Kidney (tissue), 13 donors: ENCODE measurements at regions not wholly inside any gene's neighbourhood (a gene's known extent, or its start where the extent isn't known, plus 50 kb on each side); places are given as distances from the start of the nearest gene placed in this dataset.

Experiments used
- DNase-seq, 5 donors: peaks; one replicate each; pipeline ENCODE4 v3.0.0-alpha.2; 2013 to 2020
- FAIRE-seq: peaks from 2 replicates; lab custom pipeline; 2012; peaks lifted over from hg19 to GRCh38; lab: Jason Lieb, UNC
- H3K27ac ChIP-seq, 2 donors: one replicate each; pipeline ENCODE4 v1.7.0; 2013; ENCODE audit warnings: low read depth in 2 of 2, low read length in 2 of 2, inconsistent platforms in 1 of 2
- H3K27me3 ChIP-seq: one replicate; pipeline ENCODE4 v1.7.1; 2013; ENCODE audit warnings: low read length, inconsistent platforms; ENCODE audit not compliant: control insufficient read depth, insufficient read depth
- H3K36me3 ChIP-seq, 3 donors: one replicate each; pipeline versions ENCODE4 v1.7.0 to v1.7.1; 2013; ENCODE audit warnings: low read length in 3 of 3, control low read depth in 1 of 3, inconsistent platforms in 1 of 3; ENCODE audit not compliant: insufficient read depth in 3 of 3, control insufficient read depth in 2 of 3
- H3K4me1 ChIP-seq, 3 donors: one replicate each; pipeline versions ENCODE4 v1.7.0 to v1.7.1; 2013; ENCODE audit warnings: low read length in 3 of 3, inconsistent platforms in 1 of 3, low read depth in 1 of 3; ENCODE audit not compliant: control insufficient read depth in 2 of 3, insufficient read depth in 2 of 3
- H3K4me3 ChIP-seq, 3 donors: one replicate each; pipeline versions ENCODE4 v1.7.0 to v1.8.1; 2013; ENCODE audit warnings: low read length in 3 of 3, control low read depth in 1 of 3, inconsistent platforms in 1 of 3
- H3K9ac ChIP-seq, 3 donors: one replicate each; pipeline versions ENCODE4 v1.7.0 to v1.7.1; 2013; ENCODE audit warnings: low read length in 3 of 3, control low read depth in 1 of 3, inconsistent platforms in 1 of 3
- H3K9me3 ChIP-seq, 3 donors: one replicate each; pipeline versions ENCODE4 v1.7.0 to v1.7.1; 2013; ENCODE audit warnings: low read length in 3 of 3, control low read depth in 1 of 3, inconsistent platforms in 1 of 3; ENCODE audit not compliant: control insufficient read depth in 2 of 3, insufficient read depth in 1 of 3
- CTCF ChIP-seq: IDR thresholded peaks from 3 replicates; pipeline ENCODE4 v1.5.1; 2012; ENCODE audit warnings: mild to moderate bottlenecking, moderate library complexity, borderline replicate concordance; ENCODE audit not compliant: insufficient read depth; ENCODE audit errors: extremely low read depth
- intact Hi-C: fragments of 100-400 bp; cut with DNase I; formaldehyde crosslinking; loops from one replicate; pipeline ENCODE4 v1.11.1; 2022
- donor health status: control.
- donor health status: control.
- donor health status: control.
- donor health status: control.
- donor health status: control.
- donor health status: DM: yes; HTN: yes; CAD: no.
- donor health status: Normal renal cell carcinoma (clear cell type).

- Histone ChIP-seq H3K27me3 (no peaks in the 10 kb centered on the region), H3K9me3 (peaks cover 0 to 6% (median 0%) of the 10 kb centered on the region in 3 donors), H3K36me3 (no peaks in the 10 kb centered on the region), H3K27ac (no peak overlapping the region), H3K4me3 (no peak overlapping the region), H3K4me1 (no peaks in the 10 kb centered on the region), H3K9ac (no peak overlapping the region)
- TF ChIP-seq CTCF: no peak
- intact Hi-C loops: no loop called here
- DNase-seq (no peak), FAIRE-seq (no peak)
Observed at GRCh38 chr4:41832961-41833360, 84.4 kb upstream of the PHOX2B start.

- TF ChIP-seq CTCF: no peak
- Histone ChIP-seq H3K4me1 (no peaks in the 10 kb centered on the region), H3K9me3 (no peaks in the 10 kb centered on the region), H3K4me3 (no peak overlapping the region), H3K27ac (no peak overlapping the region), H3K36me3 (no peaks in the 10 kb centered on the region), H3K27me3 (no peaks in the 10 kb centered on the region), H3K9ac (no peak overlapping the region)
- intact Hi-C loops: no loop called here
- DNase-seq (no peak), FAIRE-seq (no peak)
Observed at GRCh38 chr4:41822325-41822724, 73.8 kb upstream of the PHOX2B start.

GRCh38 chr4:41820473-41820872 is 71.9 kb upstream of the PHOX2B start:
- no peaks in the 10 kb centered on the region for H3K4me1 ChIP-seq
- intact Hi-C loops: no loop called here
- no peak for TF ChIP-seq CTCF
- H3K9me3 ChIP-seq: no peaks in the 10 kb centered on the region
- H3K4me3 ChIP-seq: no peak overlapping the region
- no peak overlapping the region for H3K9ac ChIP-seq
- no peaks in the 10 kb centered on the region for H3K36me3 ChIP-seq
- no peak overlapping the region for H3K27ac ChIP-seq
- no peaks in the 10 kb centered on the region for H3K27me3 ChIP-seq
- FAIRE-seq (no peak), DNase-seq (no peak)

GRCh38 chr4:41819621-41820020 is 71.1 kb upstream of the PHOX2B start:
- Histone ChIP-seq H3K9me3 (no peaks in the 10 kb centered on the region), H3K4me1 (no peaks in the 10 kb centered on the region), H3K36me3 (no peaks in the 10 kb centered on the region), H3K4me3 (no peak overlapping the region), H3K27ac (no peak overlapping the region), H3K9ac (no peak overlapping the region), H3K27me3 (no peaks in the 10 kb centered on the region)
- intact Hi-C loops: no loop called here
- DNase-seq (no peak), FAIRE-seq (no peak)
- no peak for TF ChIP-seq CTCF
